Endothelial cell of umbilical vein (primary cell): ENCODE measurements at regions not wholly inside any gene's neighbourhood (a gene's known extent, or its start where the extent isn't known, plus 50 kb on each side); places are given as distances from the start of the nearest gene placed in this dataset.

ENCODE experiments used
- BruUV-seq: library from RNA; stranded (reverse); fragments of 400-500 nt; replicated peaks from 2 replicates; lab custom pipeline; 2021; lab: Mats Ljungman, UMichigan
- CTCF ChIA-PET: fragments of 300-600, 350-600 bp; sonication (Branson Sonifier 250); formaldehyde crosslinking; loops from one replicate; lab custom pipeline; 2021; ENCODE audit warnings: antibody characterized with exemption, inconsistent platforms; lab: Charles Lee
- POLR2A ChIA-PET: fragments of 300-600, 350-600 bp; sonication (Branson Sonifier 250); formaldehyde crosslinking; loops from one replicate; lab custom pipeline; 2021; ENCODE audit warnings: antibody characterized with exemption, inconsistent platforms; lab: Charles Lee
- DNase-seq: peaks from one replicate; pipeline ENCODE4 v3.0.0-alpha.2; 2011; ENCODE audit warnings: low read depth, low spot score
- FAIRE-seq: peaks from 2 replicates; lab custom pipeline; 2011; peaks lifted over from hg19 to GRCh38; lab: Jason Lieb, UNC
- H2AFZ ChIP-seq: 2 replicates; pipeline ENCODE4 v1.6.0; 2012; ENCODE audit warnings: low read depth, low read length, control low read depth, inconsistent platforms
- H3K27ac ChIP-seq: 2 replicates; pipeline ENCODE4 v1.5.1; 2011; ENCODE audit warnings: low read depth, mild to moderate bottlenecking, control low read depth, low read length, moderate library complexity; ENCODE audit not compliant: insufficient read depth
- H3K27me3 ChIP-seq, 2 experiments: 2 replicates each; pipeline versions ENCODE4 v1.6.0 to v1.6.1; 2011; ENCODE audit warnings: low read length in 2 of 2, mixed read lengths in 1 of 2; ENCODE audit not compliant: control insufficient read depth in 2 of 2, insufficient read depth in 2 of 2
- H3K36me3 ChIP-seq, 2 experiments: 2 replicates in 1 of 2; 3 replicates in 1 of 2; pipeline ENCODE4 v1.5.1; 2011; ENCODE audit warnings: low read length in 2 of 2, mild to moderate bottlenecking in 1 of 2, moderate library complexity in 1 of 2; ENCODE audit not compliant: control insufficient read depth in 2 of 2, insufficient read depth in 2 of 2; ENCODE audit errors: extremely low read depth in 1 of 2
- H3K4me1 ChIP-seq: 3 replicates; pipeline ENCODE4 v1.5.1; 2011; ENCODE audit warnings: mild to moderate bottlenecking, low read length; ENCODE audit not compliant: control insufficient read depth, insufficient read depth; ENCODE audit errors: extremely low read depth
- H3K4me2 ChIP-seq: 2 replicates; pipeline ENCODE4 v1.6.1; 2011; ENCODE audit warnings: low read length, control low read depth, mixed read lengths; ENCODE audit not compliant: insufficient read depth
- H3K4me3 ChIP-seq, 3 experiments: fragments of 200-600 bp in 1 of 3; sonication (generic), shearing (Covaris generic) in 1 of 3; replicated peaks in 1 of 3; 2 replicates each; pipeline ENCODE4 v1.5.1; 2011 to 2016; ENCODE audit warnings: control low read depth in 3 of 3, low read length in 3 of 3, mild to moderate bottlenecking in 2 of 3, inconsistent platforms in 1 of 3, low read depth in 1 of 3, moderate library complexity in 1 of 3; ENCODE audit not compliant: insufficient read depth in 1 of 3
- H3K79me2 ChIP-seq: 2 replicates; pipeline ENCODE4 v1.6.0; 2012; ENCODE audit warnings: low read length, inconsistent platforms; ENCODE audit not compliant: control insufficient read depth, insufficient read depth
- H3K9ac ChIP-seq: replicated peaks from 2 replicates; pipeline ENCODE3; 2011; ENCODE audit warnings: low read length, control low read depth; ENCODE audit not compliant: insufficient read depth; ENCODE audit errors: extremely low read depth
- H3K9me1 ChIP-seq: replicated peaks from 3 replicates; pipeline ENCODE4 v1.6.0; 2011; ENCODE audit warnings: mild to moderate bottlenecking, low read length; ENCODE audit not compliant: control insufficient read depth, insufficient read depth; ENCODE audit errors: extremely low read depth
- H3K9me3 ChIP-seq: replicated peaks from 2 replicates; pipeline ENCODE4 v1.5.1; 2012; ENCODE audit warnings: low read length, inconsistent platforms; ENCODE audit not compliant: control insufficient read depth, insufficient read depth
- H4K20me1 ChIP-seq: replicated peaks from 2 replicates; pipeline ENCODE3; 2011; ENCODE audit warnings: mild to moderate bottlenecking, low read length; ENCODE audit not compliant: control insufficient read depth, insufficient read depth; ENCODE audit errors: extremely low read depth
- CTCF ChIP-seq, 2 donors: IDR thresholded peaks; 1 replicate in 1 of 2; 2 replicates in 1 of 2; pipeline ENCODE4 v1.5.1; 2011; ENCODE audit warnings: low read length in 2 of 2, mild to moderate bottlenecking in 2 of 2, moderate library complexity in 2 of 2, control low read depth in 1 of 2, inconsistent platforms in 1 of 2, low read depth in 1 of 2; ENCODE audit not compliant: insufficient read depth in 1 of 2; ENCODE audit errors: extremely low read depth in 1 of 2
- EZH2 ChIP-seq: IDR thresholded peaks from 2 replicates; pipeline ENCODE4 v1.6.1; 2012; ENCODE audit warnings: borderline replicate concordance, low read depth, mild to moderate bottlenecking, moderate library complexity, low read length, inconsistent platforms; ENCODE audit not compliant: severe bottlenecking
- FOS ChIP-seq: IDR thresholded peaks from 2 replicates; pipeline ENCODE4 v1.6.1; 2011; ENCODE audit warnings: mild to moderate bottlenecking, low read length, moderate library complexity, borderline replicate concordance; ENCODE audit not compliant: insufficient read depth
- GATA2 ChIP-seq: IDR thresholded peaks from 2 replicates; pipeline ENCODE4 v1.7.0; 2011; ENCODE audit warnings: low read depth, mild to moderate bottlenecking, moderate library complexity, mixed read lengths, low read length; ENCODE audit not compliant: insufficient read length, insufficient read depth
- JUN ChIP-seq: IDR thresholded peaks from 2 replicates; pipeline ENCODE4 v1.6.1; 2011; ENCODE audit warnings: borderline replicate concordance, low read depth; ENCODE audit not compliant: insufficient read length, insufficient read depth
- MAX ChIP-seq: IDR thresholded peaks from 2 replicates; pipeline ENCODE4 v1.6.1; 2011; ENCODE audit not compliant: insufficient read depth, insufficient read length
- MYC ChIP-seq: IDR thresholded peaks from one replicate; pipeline ENCODE4 v1.6.1; 2011; ENCODE audit warnings: mild to moderate bottlenecking, low read depth, low read length
- POLR2A ChIP-seq: IDR thresholded peaks from 2 replicates; pipeline ENCODE4 v1.6.1; 2012; ENCODE audit warnings: low read depth, mild to moderate bottlenecking, control low read depth, low read length
- POLR2AphosphoS5 ChIP-seq: IDR thresholded peaks from 2 replicates; pipeline ENCODE4 v1.6.1; 2012; ENCODE audit warnings: low read depth, mild to moderate bottlenecking, control low read depth, low read length, moderate library complexity; ENCODE audit not compliant: insufficient read depth
- dilution Hi-C: fragments of 300-500 bp; cut with MboI; formaldehyde crosslinking; loops from one replicate; pipeline ENCODE4 v1.15.0; 2019; ENCODE audit warnings: low sequenced_read_pairs; ENCODE audit not compliant: extremely low pct_ligation_motif_present
- intact Hi-C: fragments of 100-400 bp; cut with micrococcal nuclease; formaldehyde crosslinking; loops from one replicate; pipeline ENCODE4 v1.10.0; 2022

- TF ChIP-seq FOS (no peak), CTCF (IDR thresholded peaks at IDR 0.05; ENCODE audit: extremely low read depth in 1 of 2, insufficient read depth in 1 of 2, low read depth in 1 of 2, low read length in 2 of 2) (no peak), GATA2 (no peak), POLR2AphosphoS5 (no peak), MAX (no peak), POLR2A (no peak), EZH2 (no peak), JUN (no peak), MYC (no peak)
- ChIA-PET CTCF (interaction anchor here (3.8 kb wide), 1 partner anchor 14 kb away, joined by 18 read pairs; no protein-coding TSS in a partner anchor), POLR2A (no interaction called here)
- intact Hi-C loops, result no loop called here
- FAIRE-seq (no peak), DNase-seq (no peak)
- dilution Hi-C loops, result no loop called here
- no peaks in the 10 kb centered on the region for H3K36me3 ChIP-seq
- H4K20me1 ChIP-seq, result no peaks in the 10 kb centered on the region
- no peak overlapping the region for H3K4me2 ChIP-seq
- no peak overlapping the region for H3K9ac ChIP-seq
- no peaks in the 10 kb centered on the region for H3K9me1 ChIP-seq
- no peak overlapping the region for H2AFZ ChIP-seq
- no peak overlapping the region for H3K4me3 ChIP-seq
- H3K9me3 ChIP-seq, result no peaks in the 10 kb centered on the region
- no peaks in the 10 kb centered on the region for H3K4me1 ChIP-seq
- H3K27ac ChIP-seq, result no peak overlapping the region
- H3K27me3 ChIP-seq, result no peaks in the 10 kb centered on the region
- no peaks in the 10 kb centered on the region for H3K79me2 ChIP-seq
- BruUV-seq, result no TSS peak
Measured at GRCh38 chr20:22466447-22467171, 117.8 kb downstream of the FOXA2 start.
